ENCODE measurements at regions not wholly inside any gene's neighbourhood (a gene's known extent, or its start where the extent isn't known, plus 50 kb on each side); places are given as distances from the start of the nearest gene placed in this dataset.

DNA sequence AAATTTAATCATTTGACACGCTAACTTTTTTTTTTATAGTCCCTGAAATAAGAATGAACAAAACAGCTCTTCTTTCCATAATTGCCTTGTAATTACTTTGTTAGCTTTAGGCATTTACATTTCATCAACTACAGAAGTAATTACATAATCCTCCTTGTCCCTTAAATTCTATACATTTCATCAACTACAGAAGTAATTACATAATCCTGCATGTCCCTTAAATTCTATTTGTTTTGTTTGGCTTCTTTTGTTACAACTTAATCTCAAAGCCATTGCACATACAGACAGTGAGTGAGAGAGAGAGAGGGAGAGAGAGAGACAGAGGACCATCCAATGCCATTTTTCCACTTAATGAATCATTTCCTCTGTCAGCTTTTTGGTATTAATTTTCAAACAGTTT is 873.2 kb downstream of the METTL15 start:
- no peaks in the 10 kb centered on the region for H3K4me1 Mint-ChIP-seq
- H3K27ac Mint-ChIP-seq: peak overlapping the region in 1 of 3 experiments; percentile 5
- no peaks in the 10 kb centered on the region for H3K9me3 Mint-ChIP-seq
- H3K36me3 Mint-ChIP-seq (ENCODE audit: low read depth): no peaks in the 10 kb centered on the region
- TF ChIP-seq, protein P1, sequence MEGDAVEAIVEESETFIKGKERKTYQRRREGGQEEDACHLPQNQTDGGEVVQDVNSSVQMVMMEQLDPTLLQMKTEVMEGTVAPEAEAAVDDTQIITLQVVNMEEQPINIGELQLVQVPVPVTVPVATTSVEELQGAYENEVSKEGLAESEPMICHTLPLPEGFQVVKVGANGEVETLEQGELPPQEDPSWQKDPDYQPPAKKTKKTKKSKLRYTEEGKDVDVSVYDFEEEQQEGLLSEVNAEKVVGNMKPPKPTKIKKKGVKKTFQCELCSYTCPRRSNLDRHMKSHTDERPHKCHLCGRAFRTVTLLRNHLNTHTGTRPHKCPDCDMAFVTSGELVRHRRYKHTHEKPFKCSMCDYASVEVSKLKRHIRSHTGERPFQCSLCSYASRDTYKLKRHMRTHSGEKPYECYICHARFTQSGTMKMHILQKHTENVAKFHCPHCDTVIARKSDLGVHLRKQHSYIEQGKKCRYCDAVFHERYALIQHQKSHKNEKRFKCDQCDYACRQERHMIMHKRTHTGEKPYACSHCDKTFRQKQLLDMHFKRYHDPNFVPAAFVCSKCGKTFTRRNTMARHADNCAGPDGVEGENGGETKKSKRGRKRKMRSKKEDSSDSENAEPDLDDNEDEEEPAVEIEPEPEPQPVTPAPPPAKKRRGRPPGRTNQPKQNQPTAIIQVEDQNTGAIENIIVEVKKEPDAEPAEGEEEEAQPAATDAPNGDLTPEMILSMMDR (IDR thresholded peaks at IDR 0.05; ENCODE audit: unreplicated experiment in 3 of 3): no peak
- H3K27me3 Mint-ChIP-seq (ENCODE audit: low read depth): no peaks in the 10 kb centered on the region
- no peak overlapping the region for H3K4me3 Mint-ChIP-seq

DNA sequence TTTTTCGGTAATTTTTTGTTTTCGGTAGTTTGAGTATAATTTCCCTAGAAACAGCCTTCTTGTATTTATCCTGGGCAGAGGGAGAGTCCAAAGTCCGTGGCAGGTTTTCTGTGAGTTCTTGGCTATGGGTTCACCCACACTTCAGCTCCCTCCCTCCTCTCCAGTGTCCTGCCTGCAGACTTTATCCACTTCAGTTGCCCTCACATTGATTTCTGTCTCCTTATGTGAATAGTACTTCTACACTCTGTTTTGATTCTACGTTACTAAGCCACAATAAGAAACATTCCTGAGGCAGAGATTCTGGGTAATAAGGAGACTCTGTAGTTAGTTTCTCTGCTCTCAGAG is 868.6 kb downstream of the METTL15 start:
- Mint-ChIP-seq H3K36me3 (ENCODE audit: low read depth) (no peaks in the 10 kb centered on the region), H3K4me3 (no peak overlapping the region), H3K9me3 (no peaks in the 10 kb centered on the region), H3K27me3 (ENCODE audit: low read depth) (no peaks in the 10 kb centered on the region), H3K4me1 (no peaks in the 10 kb centered on the region), H3K27ac (peak overlapping the region in 1 of 3 experiments; percentile 15)
- TF ChIP-seq, protein P1 (IDR thresholded peaks at IDR 0.05; ENCODE audit: unreplicated experiment in 3 of 3): no peak

DNA sequence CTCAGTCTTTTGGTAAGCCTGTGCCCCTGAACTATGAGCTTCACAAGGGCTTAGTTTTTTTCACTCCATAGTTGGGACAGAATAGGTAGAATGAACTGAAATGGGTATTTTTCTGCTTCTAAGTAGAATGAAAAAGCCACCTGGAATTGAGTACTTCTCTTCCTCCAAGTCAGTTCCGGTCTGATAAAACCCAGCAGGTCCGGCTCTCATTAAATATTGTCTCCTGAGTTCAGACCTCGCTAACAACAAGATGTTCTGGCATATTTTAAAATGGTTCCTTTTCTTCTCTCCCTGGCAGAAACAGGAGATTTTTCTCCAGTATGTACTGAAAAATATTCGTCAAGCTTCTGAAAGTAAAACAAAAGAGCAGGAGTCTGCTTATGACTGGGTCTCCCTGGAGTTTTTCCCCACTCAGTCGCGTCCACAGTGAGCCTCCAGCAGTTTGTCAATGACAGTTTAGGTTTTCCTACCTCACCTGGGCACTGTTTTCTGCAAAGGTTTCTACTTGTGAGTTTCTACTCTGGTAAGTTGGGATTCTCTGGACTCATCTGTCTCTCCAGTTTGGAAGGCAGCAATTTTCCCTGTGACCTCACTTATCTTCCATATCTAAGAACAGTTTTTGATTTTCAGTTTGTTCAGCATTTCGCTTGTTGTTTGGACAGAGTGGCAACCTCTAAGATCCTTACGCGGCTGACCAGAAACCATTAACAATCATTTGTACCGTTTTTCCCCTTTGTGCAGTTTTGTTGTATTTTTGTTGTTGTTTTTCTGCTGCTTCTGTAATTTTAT is 868.0 kb downstream of the METTL15 start:
- Mint-ChIP-seq H3K27me3 (ENCODE audit: low read depth) (no peaks in the 10 kb centered on the region), H3K27ac (peak overlapping the region in 1 of 3 experiments; percentile 17), H3K4me1 (no peaks in the 10 kb centered on the region)

DNA sequence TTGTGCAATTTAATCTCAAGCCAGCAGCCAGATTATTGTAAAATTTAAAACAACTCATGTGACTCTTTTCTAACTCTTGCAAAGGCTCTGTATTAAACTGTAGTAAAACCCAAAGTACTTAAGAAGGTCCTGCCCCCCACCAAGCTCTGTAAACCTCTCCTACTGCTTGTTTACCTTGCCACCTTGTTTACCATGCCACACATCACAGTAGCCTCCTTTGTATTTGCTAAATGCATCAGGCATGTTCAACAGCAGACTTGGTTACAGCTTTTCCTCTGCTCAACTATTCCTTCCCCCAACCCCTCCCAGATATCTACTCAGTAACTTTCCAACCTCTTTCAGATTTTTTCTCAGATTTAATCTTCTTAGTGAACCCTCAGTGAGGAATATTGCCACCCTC is 861.6 kb downstream of the METTL15 start:
- Mint-ChIP-seq H3K4me1 (no peaks in the 10 kb centered on the region), H3K27me3 (ENCODE audit: low read depth) (no peaks in the 10 kb centered on the region), H3K9me3 (no peaks in the 10 kb centered on the region), H3K27ac (no peak overlapping the region), H3K4me3 (no peak overlapping the region), H3K36me3 (ENCODE audit: low read depth) (no peaks in the 10 kb centered on the region)
- TF ChIP-seq, protein P1 (IDR thresholded peaks at IDR 0.05; ENCODE audit: unreplicated experiment in 3 of 3): no peak

More for the DNA sequence above, 868.0 kb downstream of the METTL15 start:
- no peaks in the 10 kb centered on the region for H3K9me3 Mint-ChIP-seq
- TF ChIP-seq, protein P1 (IDR thresholded peaks at IDR 0.05; ENCODE audit: unreplicated experiment in 3 of 3): no peak
- H3K4me3 Mint-ChIP-seq: no peak overlapping the region
- no peaks in the 10 kb centered on the region for H3K36me3 Mint-ChIP-seq (ENCODE audit: low read depth)

DNA sequence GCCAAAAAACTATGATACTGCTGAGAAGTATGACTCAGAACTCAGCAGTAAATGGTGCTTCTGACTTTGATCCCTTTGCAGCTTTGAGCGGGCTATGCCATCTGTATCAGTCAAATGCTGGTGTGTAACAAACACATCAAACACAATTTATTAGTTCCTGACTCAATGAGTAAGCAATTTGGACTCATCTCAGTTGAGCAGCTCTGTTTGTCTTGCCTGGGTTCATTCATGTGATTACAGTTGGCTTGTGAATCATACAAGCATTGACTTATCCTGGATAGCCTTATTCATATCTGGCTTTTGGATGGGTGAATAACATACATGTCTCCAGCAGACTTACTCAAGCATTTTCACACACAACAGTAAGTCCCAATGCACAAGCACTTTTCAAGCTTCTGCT is 858.8 kb downstream of the METTL15 start:
- TF ChIP-seq, protein P1 (IDR thresholded peaks at IDR 0.05; ENCODE audit: unreplicated experiment in 3 of 3): no peak
- H3K4me1 Mint-ChIP-seq: no peaks in the 10 kb centered on the region
- H3K27me3 Mint-ChIP-seq (ENCODE audit: low read depth): no peaks in the 10 kb centered on the region
- no peaks in the 10 kb centered on the region for H3K36me3 Mint-ChIP-seq (ENCODE audit: low read depth)
- no peak overlapping the region for H3K27ac Mint-ChIP-seq
- H3K4me3 Mint-ChIP-seq: no peak overlapping the region
- no peaks in the 10 kb centered on the region for H3K9me3 Mint-ChIP-seq

DNA sequence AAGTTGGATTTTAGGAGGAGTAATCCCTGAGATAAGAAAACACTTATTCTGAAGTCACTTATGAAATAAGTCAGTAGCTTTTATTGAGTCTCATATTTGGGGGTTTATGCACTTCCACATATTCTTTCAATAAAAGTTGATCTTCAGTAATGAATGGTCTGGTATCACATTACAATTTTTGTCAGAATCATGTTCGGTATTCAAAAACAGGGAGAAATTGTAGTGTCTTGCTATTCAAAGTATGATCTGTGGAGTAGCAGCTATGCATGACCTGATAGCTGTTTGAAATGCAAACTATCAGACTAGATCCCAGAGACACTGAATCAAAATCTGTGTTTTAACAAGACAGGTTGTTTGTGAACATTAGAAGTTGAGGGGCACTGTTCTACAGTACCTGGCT is 857.6 kb downstream of the METTL15 start:
- Mint-ChIP-seq H3K27ac (no peak overlapping the region), H3K4me3 (no peak overlapping the region), H3K4me1 (no peaks in the 10 kb centered on the region), H3K27me3 (ENCODE audit: low read depth) (no peaks in the 10 kb centered on the region), H3K9me3 (no peaks in the 10 kb centered on the region), H3K36me3 (ENCODE audit: low read depth) (no peaks in the 10 kb centered on the region)
- TF ChIP-seq, protein P1 (IDR thresholded peaks at IDR 0.05; ENCODE audit: unreplicated experiment in 3 of 3): no peak
